Gastrocnemius medialis (tissue), 4 donors: ENCODE measurements at regions not wholly inside any gene's neighbourhood (a gene's known extent, or its start where the extent isn't known, plus 50 kb on each side); places are given as distances from the start of the nearest gene placed in this dataset.

Experiments used
- POLR2A ChIP-seq, 2 donors: fragments of 450-650 bp; IDR thresholded peaks; one replicate each; pipeline ENCODE4 v1.6.1; 2017; ENCODE audit warnings: antibody characterized with exemption in 2 of 2, mild to moderate bottlenecking in 2 of 2, moderate library complexity in 2 of 2
- TF ChIP-seq, protein P1 (sequence below), 5 experiments: fragments of 450-650 bp in 3 of 5; fragments of 200-600 bp in 2 of 5; sonication (generic) in 2 of 5; IDR thresholded peaks in 4 of 5; conservative IDR thresholded peaks in 1 of 5; 1 replicate in 4 of 5; 2 replicates in 1 of 5; pipeline ENCODE4 v1.5.1; 2016 to 2019; ENCODE audit warnings: antibody characterized with exemption in 5 of 5, mild to moderate bottlenecking in 3 of 5, moderate library complexity in 3 of 5

DNA sequence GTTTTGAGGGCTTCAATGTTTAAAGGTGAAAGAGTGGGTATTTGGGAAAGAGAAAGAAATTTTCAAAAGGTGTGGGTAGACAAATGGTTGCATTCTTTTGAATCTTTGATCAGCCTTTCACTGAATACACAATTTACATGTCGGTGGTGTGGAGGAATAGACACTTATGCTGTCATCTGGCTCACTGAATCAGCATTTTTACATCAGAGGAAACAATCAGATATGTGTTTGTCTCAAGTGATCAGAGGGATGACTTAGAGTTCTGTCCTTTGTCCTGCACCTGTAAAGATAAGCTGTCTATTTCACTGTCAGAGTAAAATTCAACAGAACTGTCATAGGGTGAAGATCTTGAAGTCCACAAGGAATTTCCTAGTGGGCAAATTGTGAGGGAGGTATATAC, 170.9 kb upstream of the USP25 start:
- TF ChIP-seq, protein P1, sequence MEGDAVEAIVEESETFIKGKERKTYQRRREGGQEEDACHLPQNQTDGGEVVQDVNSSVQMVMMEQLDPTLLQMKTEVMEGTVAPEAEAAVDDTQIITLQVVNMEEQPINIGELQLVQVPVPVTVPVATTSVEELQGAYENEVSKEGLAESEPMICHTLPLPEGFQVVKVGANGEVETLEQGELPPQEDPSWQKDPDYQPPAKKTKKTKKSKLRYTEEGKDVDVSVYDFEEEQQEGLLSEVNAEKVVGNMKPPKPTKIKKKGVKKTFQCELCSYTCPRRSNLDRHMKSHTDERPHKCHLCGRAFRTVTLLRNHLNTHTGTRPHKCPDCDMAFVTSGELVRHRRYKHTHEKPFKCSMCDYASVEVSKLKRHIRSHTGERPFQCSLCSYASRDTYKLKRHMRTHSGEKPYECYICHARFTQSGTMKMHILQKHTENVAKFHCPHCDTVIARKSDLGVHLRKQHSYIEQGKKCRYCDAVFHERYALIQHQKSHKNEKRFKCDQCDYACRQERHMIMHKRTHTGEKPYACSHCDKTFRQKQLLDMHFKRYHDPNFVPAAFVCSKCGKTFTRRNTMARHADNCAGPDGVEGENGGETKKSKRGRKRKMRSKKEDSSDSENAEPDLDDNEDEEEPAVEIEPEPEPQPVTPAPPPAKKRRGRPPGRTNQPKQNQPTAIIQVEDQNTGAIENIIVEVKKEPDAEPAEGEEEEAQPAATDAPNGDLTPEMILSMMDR (IDR thresholded peaks at IDR 0.05 in 4 of 5, conservative IDR thresholded peaks at IDR 0.05 in 1 of 5) = no peak
- no peak for TF ChIP-seq POLR2A (IDR thresholded peaks at IDR 0.05)
